Activated T-helper 17 cell treated with anti-CD3 and anti-CD28 coated beads, Interleukin-2, amount 50 U/mL, for 72 hours (primary cell): ENCODE measurements at regions not wholly inside any gene's neighbourhood (a gene's known extent, or its start where the extent isn't known, plus 50 kb on each side); places are given as distances from the start of the nearest gene placed in this dataset.

Experiments used
- ATAC-seq: fragments of 150-1000 bp; cut with Tn5 transposase; replicated peaks from 2 replicates; pipeline ENCODE4 v1.10.0; 2021; ENCODE audit warnings: mild to moderate bottlenecking, moderate library complexity
- H3K27ac Mint-ChIP-seq: one replicate; pipeline ENCODE4 v1.8.0; 2022; ENCODE audit warnings: mixed read lengths
- H3K27me3 Mint-ChIP-seq: one replicate; pipeline ENCODE4 v1.8.0; 2022; ENCODE audit warnings: mixed read lengths
- H3K36me3 Mint-ChIP-seq: one replicate; pipeline ENCODE4 v1.8.0; 2022; ENCODE audit warnings: low read depth, mild to moderate bottlenecking, mixed read lengths
- H3K4me1 Mint-ChIP-seq: one replicate; pipeline ENCODE4 v1.8.0; 2022; ENCODE audit warnings: mixed read lengths
- H3K4me3 Mint-ChIP-seq: one replicate; pipeline ENCODE4 v1.8.0; 2022; ENCODE audit warnings: mild to moderate bottlenecking, mixed read lengths
- H3K9me3 Mint-ChIP-seq: one replicate; pipeline ENCODE4 v1.8.0; 2022; ENCODE audit warnings: mixed read lengths

- no peaks in the 10 kb centered on the region for H3K4me1 Mint-ChIP-seq
- peaks cover 4% of the 10 kb centered on the region for H3K27me3 Mint-ChIP-seq
- H3K4me3 Mint-ChIP-seq: no peak overlapping the region
- no peak for ATAC-seq
- H3K27ac Mint-ChIP-seq: no peak overlapping the region
- H3K9me3 Mint-ChIP-seq: no peaks in the 10 kb centered on the region
- no peaks in the 10 kb centered on the region for H3K36me3 Mint-ChIP-seq
Measured at GRCh38 chr4:106418444-106418843, 49.9 kb upstream of the GIMD1 start.
